ENCODE measurements at regions not wholly inside any gene's neighbourhood (a gene's known extent, or its start where the extent isn't known, plus 50 kb on each side); places are given as distances from the start of the nearest gene placed in this dataset.

DNA sequence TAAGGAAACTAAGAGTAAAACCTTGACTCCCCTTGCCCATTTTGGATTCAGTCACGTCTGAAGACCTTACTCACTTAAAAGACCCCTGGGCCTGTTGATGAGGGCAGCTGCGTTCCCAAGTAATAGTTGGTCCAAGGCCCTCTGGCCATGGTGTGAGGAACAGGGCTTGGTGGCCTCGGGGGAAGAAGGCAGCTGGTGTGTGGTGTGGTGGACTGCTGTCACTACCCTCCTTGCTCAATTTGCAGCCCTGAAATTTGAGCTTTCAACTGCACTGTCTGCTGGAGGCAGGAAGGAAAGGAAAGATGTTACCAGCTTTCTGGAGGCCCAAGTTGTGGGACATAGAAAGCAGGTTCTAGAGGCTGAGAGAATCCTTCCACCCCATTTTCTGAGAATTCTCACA lies 128.2 kb downstream of the SLC38A6 start:
- no peak overlapping the region for H3K27ac ChIP-seq (replicated peaks)
- intact Hi-C loops (cut with micrococcal nuclease), result no loop called here
- DNase-seq, result no peak
- no peak overlapping the region for H3K4me3 ChIP-seq
- H3K9me3 ChIP-seq (replicated peaks), result peaks cover 7% of the 10 kb centered on the region
- no peaks in the 10 kb centered on the region for H3K36me3 ChIP-seq
- peaks cover 15% of the 10 kb centered on the region for H3K4me1 ChIP-seq
- H3K27me3 ChIP-seq (ENCODE audit: low read depth), result peaks cover 27% of the 10 kb centered on the region
- TF ChIP-seq, protein P1, sequence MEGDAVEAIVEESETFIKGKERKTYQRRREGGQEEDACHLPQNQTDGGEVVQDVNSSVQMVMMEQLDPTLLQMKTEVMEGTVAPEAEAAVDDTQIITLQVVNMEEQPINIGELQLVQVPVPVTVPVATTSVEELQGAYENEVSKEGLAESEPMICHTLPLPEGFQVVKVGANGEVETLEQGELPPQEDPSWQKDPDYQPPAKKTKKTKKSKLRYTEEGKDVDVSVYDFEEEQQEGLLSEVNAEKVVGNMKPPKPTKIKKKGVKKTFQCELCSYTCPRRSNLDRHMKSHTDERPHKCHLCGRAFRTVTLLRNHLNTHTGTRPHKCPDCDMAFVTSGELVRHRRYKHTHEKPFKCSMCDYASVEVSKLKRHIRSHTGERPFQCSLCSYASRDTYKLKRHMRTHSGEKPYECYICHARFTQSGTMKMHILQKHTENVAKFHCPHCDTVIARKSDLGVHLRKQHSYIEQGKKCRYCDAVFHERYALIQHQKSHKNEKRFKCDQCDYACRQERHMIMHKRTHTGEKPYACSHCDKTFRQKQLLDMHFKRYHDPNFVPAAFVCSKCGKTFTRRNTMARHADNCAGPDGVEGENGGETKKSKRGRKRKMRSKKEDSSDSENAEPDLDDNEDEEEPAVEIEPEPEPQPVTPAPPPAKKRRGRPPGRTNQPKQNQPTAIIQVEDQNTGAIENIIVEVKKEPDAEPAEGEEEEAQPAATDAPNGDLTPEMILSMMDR (IDR thresholded peaks at IDR 0.05; ENCODE audit: borderline replicate concordance), result no peak

DNA sequence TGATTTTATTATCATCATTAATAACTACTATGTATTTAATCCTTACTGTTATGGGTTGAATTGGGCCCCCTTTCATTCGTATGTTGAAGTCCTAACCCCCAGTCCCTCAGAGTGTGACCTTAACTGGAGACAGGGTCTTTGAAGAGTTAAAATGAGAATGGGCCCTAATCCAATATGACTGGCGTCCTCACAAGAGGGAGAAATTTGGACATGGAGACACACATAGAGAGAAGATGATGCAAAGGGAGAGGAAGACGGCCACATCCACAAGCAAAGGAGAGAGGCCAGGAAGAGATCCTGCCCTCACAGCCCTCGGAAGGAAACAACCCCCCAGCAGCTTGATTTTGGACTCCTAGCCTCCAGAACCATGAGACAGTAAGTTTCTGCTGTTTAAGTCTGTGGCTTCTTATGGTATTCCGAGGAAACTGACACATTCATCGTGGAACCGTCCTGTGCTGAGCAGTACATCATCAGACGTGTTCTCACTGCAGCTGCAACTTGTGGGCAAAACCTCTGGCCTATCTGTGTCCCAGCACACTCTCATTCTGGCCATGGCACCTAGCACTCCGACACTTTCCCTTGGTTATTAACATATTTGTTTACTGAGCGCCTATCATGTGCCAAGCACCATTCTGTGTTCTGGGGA lies 127.6 kb downstream of the SLC38A6 start:
- H3K4me1 ChIP-seq, result peaks cover 21% of the 10 kb centered on the region
- no peak overlapping the region for H3K27ac ChIP-seq (replicated peaks)
- intact Hi-C loops (cut with micrococcal nuclease), result no loop called here
- peaks cover under 1% of the 10 kb centered on the region for H3K9me3 ChIP-seq (replicated peaks)
- H3K4me3 ChIP-seq, result no peak overlapping the region
- H3K27me3 ChIP-seq (ENCODE audit: low read depth), result peaks cover 27% of the 10 kb centered on the region
- TF ChIP-seq, protein P1 (IDR thresholded peaks at IDR 0.05; ENCODE audit: borderline replicate concordance), result no peak
- no peaks in the 10 kb centered on the region for H3K36me3 ChIP-seq
- DNase-seq, result no peak

DNA sequence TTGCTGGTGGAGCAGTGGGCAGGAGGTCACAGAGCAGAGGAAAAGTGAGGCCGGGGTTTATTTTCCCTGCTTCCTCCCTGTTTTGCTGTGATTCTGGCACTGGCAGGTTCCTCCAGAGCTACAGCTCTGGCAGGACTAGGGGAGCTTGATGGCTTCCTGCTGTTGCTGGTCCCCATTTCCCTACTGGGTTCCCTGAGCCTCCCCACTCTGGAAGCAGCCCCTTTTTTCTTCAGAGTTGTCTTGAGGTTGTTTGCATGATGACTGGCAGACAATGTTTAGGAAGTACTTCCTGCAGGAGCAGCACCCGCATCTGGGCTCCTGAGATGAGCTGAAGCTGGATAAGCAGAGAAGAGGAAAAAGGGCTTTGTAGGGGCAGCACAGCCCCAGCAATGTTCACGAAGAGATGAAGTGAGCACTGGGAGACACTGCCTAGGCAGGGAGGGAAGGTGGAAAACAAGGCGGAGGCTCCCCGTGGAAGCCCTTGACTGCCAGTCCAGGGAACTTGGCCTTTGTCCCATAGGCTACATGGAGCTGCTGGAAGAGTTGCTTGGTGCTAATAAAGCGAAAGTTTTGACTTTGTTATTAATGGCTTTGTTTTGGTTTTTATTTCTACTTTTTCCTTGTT lies 126.9 kb downstream of the SLC38A6 start:
- Histone ChIP-seq H3K27ac (replicated peaks) (no peak overlapping the region), H3K27me3 (ENCODE audit: low read depth) (peaks cover 26% of the 10 kb centered on the region), H3K9me3 (replicated peaks) (no peaks in the 10 kb centered on the region), H3K36me3 (no peaks in the 10 kb centered on the region), H3K4me3 (no peak overlapping the region), H3K4me1 (peaks cover 28% of the 10 kb centered on the region)
- intact Hi-C loops (cut with micrococcal nuclease), result no loop called here
- TF ChIP-seq, protein P1 (IDR thresholded peaks at IDR 0.05; ENCODE audit: borderline replicate concordance), result no peak
- DNase-seq, result no peak

DNA sequence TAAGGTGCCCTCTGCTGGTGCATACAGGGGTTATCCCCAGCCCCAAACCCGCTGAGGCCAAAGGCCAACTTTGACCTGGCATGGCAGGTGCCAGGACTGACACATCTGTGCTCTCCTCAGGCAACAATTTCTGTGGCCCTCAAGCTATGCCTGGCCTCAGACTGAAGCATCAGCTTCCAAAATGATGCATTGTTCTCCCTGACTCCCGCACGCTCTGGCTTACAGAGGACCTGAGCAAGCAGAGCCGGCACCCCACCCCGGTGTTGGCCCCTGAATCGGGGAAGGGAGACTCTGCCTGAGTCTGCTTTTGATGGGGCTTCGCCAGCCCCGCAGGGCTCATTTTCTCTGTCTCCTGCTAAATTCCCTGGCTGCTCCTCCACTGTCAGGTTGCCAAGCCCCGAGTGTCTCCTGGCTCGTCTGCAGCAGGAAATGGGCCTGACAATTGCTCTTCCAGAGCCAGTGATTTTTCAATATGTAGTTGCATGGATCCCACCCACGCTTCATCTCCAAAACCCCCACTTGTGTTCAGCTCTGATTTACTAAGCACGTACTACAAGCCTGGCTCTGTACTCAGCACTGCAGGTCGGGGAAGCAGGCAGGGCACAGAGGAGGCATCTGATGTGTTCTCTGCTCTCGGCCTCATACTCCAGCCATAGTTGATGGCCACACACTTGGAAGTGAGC lies 126.1 kb downstream of the SLC38A6 start:
- no peaks in the 10 kb centered on the region for H3K36me3 ChIP-seq
- H3K27me3 ChIP-seq (ENCODE audit: low read depth), result peaks cover 17% of the 10 kb centered on the region
- H3K4me1 ChIP-seq, result peaks cover 37% of the 10 kb centered on the region
- H3K27ac ChIP-seq (replicated peaks), result no peak overlapping the region
- no peaks in the 10 kb centered on the region for H3K9me3 ChIP-seq (replicated peaks)
- DNase-seq, result peak; percentile 61
- TF ChIP-seq, protein P1 (IDR thresholded peaks at IDR 0.05; ENCODE audit: borderline replicate concordance), result no peak
- H3K4me3 ChIP-seq, result no peak overlapping the region
- intact Hi-C loops (cut with micrococcal nuclease), result no loop called here

DNA sequence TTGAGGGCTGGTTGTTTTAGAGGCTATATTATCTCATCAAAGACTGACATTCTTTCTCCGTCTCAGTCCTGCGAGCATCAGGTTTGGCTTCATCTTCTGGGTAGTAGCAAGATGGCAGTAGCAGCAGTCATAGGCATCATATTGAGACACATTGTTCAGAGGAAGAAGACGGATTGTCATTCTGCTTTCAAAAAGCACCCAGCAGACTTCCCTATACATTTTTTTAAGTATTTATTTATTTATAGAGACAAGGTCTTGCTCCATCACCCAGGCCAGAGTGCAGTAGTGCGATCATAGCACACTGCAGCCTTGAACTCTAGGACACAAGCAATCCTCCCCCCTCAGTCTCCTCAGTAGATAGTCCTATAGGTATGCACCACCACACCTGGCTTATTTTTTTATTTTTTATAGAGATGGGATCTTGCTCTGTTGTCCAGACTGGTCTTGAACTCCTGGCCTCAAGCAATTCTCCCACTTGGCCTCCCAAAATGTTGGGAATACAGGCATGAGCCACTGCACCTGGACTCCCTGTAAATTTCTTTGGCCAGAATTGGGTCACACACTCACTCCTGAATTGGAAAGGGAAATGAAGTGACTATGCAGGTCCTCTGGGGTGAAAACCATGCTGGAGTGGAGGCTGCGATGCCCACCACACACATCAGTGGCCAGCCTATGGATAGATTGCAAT lies 125.4 kb downstream of the SLC38A6 start:
- intact Hi-C loops (cut with micrococcal nuclease), result no loop called here

More for the DNA sequence above, 125.4 kb downstream of the SLC38A6 start:
- TF ChIP-seq, protein P1 (IDR thresholded peaks at IDR 0.05; ENCODE audit: borderline replicate concordance), result no peak
- no peaks in the 10 kb centered on the region for H3K9me3 ChIP-seq (replicated peaks)
- peaks cover 44% of the 10 kb centered on the region for H3K4me1 ChIP-seq
- H3K27ac ChIP-seq (replicated peaks), result no peak overlapping the region
- H3K27me3 ChIP-seq (ENCODE audit: low read depth), result peaks cover 11% of the 10 kb centered on the region
- H3K36me3 ChIP-seq, result no peaks in the 10 kb centered on the region
- no peak for DNase-seq
- H3K4me3 ChIP-seq, result no peak overlapping the region
